ENCODE measurements at regions not wholly inside any gene's neighbourhood (a gene's known extent, or its start where the extent isn't known, plus 50 kb on each side); places are given as distances from the start of the nearest gene placed in this dataset.

DNA sequence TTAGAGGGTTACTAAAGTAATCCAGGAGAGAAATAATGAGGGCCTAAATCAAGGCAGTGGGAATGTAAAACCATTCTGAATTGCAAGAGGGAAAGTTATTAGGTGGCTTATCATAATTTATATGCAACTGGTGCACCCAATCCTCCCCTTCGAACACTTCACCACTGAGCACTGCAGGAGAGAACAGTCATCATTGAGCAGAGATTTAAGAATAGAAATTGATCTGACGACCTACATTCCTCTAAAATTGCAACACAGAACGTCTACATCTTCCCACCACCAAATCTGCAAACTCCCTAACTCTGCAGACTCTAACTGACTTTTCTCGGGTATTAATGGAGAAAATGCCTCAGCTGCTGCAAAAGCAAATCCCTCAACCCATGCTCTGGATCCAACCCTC lies 138.5 kb upstream of the CDH20 start:
- no peak for DNase-seq

DNA sequence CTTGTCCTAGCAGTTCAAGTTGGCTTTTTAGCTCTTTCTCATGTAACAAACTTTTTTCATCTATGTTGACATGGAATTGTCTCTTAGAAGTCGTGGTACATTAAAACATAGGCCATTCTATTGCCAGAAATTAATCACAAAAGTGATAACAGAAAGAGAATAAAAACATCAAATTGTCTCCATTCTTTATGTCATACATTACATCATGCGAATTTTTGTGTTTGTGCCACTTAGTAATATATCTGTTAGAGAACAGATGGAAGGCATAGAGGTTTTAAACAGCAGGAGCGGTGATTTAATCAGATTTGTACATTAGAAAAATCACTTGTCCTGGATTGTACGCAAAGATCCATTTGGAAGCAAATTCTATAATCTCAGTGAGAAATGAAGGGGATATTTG lies 136.5 kb upstream of the CDH20 start:
- no peak for DNase-seq

DNA sequence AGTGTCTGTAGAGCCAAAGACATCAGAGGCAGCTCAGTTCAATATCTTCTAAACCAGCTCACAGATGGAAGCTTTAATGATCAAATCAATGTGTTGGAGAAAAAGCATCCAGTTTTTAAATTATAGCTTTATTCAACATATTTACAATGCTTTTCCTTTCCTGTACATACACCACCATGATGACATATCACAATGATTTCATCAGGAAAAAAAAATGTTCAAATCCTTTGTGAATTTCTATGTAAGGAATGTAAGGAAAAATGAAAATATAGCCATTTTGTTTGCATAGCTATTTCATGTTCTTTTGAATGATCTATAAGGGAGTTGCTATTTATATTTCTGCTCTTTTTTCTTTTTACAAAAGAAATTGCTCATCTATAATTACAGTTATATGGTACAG lies 134.7 kb upstream of the CDH20 start:
- no peak for DNase-seq

DNA sequence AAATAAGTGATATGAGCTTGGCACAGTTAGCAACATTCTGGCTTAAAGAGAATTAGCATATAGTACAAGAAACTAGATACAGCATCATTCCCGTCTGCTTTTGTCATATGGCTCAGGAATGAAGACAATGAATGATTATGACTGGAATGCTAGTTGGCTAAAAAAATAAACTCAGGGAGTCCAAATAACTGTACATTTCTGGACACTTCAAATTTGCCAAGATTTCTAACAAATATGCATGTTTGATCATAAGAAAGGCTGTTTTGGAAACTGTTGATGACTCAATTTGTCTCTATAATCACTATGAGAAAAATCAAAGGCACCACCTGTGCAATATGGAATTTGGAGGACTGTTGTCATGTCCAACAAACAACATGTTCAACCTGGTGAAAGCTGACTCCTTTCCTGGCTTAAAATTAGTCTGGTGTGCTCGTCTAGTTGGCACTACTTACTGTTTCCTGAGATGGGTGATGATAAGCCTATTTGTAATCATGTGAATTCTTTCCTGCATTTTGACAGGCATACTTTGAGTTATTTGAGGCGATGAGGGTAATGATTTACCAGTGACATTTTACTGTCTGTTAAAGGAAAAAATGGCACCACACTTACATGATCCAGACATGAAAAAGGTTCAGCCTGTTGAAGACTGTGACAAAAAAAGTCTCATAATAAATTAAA lies 133.9 kb upstream of the CDH20 start:
- no peak for DNase-seq

DNA sequence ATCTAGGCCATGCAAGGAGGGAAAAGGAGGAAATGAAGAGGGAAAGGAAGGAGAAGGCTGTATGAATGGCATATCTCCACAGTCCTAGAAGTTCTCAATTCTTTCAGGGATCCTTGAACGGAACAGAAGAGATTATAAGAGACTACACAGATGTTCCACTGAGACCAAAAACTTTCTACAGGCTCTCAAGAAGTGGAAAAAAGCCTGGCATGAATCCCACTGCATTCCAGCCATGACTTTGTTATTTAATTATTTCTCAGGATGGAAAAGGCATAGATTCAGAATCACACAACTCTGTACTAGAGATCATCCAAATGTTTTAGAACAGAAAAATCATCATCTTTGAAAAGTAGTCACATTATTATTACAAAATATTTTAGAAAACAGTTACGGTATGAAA lies 131.7 kb upstream of the CDH20 start:
- DNase-seq: no peak

DNA sequence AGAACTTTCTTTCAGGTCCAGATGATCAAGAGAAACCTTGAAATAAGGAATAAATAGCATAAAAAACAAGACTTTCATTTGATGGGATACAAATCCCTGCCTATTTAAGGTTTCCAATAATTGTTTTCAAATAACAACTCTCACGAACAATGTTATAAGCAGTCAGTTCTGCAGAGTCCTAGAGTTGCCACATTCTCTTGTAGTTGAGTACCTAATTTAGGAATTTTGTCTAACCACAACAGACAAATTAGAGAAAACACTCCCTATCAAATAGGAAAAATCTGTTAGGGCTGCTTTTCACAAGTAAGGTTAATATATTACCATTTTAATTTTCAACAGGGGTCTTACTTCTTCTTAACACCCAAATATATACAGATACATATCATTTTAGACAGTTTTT lies 130.1 kb upstream of the CDH20 start:
- DNase-seq: no peak

DNA sequence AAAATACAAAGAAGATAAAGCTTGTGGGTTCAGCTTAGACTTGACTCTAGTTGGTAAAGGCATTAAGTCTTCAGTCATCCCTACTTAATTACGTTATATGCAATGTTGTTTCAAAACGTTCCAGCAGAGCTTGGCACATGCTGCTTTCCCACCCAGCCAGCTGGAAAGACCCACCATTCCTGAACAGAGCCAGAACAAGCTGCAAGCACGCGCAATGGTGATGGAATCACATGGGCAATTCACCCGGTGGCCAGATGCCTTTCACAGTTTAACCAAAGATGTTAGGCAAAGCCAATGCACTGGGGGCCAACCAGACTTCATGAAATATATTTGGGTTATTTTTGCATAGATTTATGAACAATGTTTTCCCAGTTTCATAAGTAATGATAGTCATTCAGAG lies 123.4 kb upstream of the CDH20 start:
- DNase-seq: no peak

DNA sequence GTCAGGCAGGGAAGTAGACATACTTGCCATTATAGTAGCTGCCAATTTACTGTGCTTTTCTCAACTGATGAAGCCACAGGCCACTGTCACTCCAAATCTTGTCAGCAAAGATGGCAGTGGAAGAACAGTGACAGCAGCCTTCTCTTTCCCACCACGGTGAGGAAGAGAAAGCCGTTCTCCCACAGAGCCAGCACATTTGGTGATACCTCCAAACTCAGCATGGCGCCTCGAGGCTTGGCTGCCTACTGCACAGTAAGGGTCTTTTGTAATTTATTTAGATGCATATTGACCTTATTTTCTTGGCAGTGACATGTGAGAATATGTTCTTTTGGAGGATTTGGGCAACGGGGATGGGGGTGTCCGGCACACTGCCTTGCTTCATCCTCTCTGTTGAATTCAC lies 117.2 kb upstream of the CDH20 start:
- DNase-seq: no peak

DNA sequence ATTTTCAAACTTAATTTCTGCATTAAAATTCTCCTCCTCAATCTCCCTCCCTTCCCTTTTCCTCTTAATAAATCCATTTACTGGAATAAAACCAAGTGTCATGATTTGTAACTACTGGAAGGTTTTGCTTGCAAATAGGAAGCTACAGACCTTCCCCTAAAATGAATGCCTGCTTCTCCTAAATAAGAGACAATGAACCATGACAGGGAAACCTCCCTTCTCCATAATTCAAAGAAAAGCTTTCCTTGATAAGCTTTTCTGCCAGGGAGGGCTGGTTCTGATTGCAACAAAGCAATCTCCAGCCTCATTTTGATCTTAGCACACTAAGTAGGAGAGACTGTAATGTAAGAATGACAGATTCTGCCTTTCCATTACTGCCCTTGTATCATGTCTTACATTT lies 111.0 kb upstream of the CDH20 start:
- DNase-seq: no peak

DNA sequence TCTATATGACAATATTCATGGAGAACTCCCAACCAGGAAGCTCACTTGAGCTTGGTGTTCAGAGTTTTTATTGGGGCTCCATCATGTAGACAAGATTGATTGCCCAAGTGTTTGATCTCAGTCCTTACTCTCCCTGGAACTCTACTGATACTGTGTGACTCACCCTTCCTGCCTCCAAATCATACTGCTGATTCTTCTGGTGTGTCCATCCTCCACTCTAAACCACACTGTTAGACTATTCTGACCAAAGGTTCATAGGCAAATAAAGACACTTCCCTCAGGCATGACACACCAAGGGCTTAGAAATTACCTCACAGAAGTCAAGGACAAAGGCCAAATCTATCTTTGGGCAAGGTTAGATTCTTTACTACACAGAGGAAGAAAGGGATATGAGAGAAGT lies 107.9 kb upstream of the CDH20 start:
- no peak for DNase-seq

DNA sequence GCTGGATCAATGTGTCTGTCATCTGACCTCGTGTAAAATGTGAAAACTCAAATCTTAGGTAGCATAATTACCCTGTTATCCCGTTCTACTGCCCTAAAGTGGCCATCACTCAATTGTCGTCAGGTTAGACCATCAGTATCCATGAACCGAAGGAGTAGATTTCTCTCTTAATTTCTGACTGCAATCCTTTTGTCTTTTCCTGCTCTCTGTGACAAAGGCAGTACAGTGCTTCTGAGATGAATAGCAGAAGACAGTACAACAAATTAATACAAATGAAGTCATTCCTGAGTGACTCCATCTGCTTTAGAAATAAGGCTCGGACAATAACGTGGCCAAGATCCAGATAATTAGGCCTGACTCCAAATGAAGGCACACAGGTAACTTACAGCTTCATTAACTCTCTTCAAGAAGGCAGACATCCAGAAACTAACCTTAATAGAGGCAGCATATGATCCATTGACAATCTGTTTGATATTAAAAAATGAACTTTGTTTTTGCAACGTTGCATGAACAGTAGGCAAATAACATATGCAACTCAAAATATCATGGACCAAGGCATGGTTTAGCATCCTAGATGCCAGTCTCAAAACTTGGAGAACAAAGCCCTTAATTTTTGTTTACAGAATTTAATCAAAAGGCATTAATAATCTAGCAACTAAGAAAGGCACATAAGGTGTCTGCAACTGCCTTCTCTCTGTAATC lies 96.7 kb upstream of the CDH20 start:
- no peak for DNase-seq

DNA sequence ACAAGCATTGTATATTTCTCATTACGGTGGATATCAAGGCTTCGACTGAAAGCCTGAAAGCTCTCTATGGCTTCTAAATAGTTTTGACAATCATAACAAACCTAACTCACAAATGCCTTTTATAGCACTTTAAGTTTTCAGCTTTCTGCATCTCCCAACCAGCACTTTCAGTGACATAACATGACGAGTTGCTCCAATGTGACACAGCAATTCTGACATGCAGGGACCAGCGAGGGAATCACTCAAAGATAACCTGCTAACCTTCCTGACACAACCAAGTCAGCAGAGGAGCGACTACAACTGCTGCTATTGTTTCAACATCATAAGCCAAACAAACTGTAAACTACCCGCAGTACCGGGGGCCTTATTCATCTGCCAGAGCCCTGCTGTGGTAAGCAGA lies 95.7 kb upstream of the CDH20 start:
- DNase-seq: no peak

DNA sequence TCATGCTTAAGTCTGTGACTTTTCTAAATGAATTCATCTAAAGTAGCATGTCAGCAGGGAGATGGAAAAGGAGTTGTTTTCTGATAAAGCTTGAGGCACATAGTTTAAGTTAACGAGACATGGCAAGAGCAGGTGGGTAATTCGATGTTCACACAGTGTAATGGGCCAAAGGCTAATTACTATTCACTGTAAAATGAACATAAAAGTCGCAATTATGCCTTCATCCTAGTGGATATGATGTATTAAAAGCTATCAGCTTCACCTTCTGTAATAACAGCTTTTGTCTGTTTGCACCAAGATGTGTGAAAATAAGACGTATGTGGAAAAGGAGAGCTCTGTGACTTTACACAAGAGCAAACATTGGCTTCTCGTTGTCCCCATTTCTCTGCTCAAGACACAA lies 94.2 kb upstream of the CDH20 start:
- no peak for DNase-seq

DNA sequence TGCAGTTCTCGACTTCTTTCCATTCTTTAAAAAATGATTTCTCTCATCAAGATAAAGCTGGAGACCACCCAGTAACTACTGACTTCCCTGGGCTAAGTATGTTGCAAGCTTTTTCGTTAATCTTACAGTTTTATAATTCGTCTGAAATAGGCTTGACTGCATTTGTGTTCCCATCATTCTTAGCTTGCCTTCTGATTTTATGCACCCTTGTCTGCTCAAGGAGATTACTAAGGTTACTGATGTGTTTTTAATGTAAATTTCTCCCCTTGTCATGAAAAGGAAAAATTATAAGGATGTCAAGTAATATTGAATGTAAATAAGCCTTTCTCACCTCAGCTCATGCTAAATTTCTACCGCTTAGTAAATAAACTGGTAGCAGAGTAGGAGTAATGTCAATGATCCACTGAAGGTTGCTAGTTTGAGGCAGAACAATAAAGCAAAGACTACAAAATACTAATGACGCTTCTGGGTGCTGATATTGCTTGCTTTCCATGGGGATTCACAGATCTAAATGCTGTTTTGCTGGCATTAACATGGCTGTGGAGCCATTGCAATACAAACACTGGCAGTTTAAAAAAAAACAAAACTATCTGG lies 91.9 kb upstream of the CDH20 start:
- DNase-seq: no peak

DNA sequence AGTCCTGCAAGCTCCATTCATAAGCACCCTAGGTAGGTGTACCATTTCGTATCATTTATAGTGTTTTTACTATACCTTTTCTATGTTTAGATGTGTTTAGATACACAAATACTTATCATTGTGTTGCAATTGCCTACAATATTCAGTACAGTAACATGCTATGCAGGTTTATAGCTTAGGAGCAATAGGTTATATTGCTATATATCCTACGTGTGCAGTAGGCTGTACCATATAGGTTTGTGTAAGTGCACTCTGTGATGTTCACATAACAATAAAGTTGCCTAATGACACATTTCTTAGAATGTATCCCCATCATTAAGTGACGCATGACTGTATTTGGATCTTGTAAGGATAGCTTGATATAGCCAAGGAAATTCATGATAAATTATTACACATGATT lies 88.6 kb upstream of the CDH20 start:
- no peak for DNase-seq

DNA sequence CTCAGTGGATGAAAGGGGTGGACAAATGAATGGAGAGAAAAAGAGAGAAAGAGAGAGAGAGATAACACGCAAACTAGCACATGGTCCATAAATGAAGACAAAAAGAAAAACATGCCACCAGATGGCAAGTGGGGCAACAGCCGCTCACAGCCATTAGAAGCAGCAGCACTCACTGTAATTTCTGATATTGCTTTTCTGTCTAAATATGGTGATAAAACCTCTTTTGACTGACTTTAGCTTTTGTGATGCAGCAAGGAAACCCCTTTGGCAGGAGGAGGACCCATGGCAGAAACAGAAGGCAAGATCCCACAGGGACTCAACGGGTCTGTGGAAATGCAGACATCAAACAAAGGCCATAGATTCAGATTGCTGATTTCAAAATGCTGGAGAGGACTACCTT lies 88.0 kb upstream of the CDH20 start:
- DNase-seq: no peak

DNA sequence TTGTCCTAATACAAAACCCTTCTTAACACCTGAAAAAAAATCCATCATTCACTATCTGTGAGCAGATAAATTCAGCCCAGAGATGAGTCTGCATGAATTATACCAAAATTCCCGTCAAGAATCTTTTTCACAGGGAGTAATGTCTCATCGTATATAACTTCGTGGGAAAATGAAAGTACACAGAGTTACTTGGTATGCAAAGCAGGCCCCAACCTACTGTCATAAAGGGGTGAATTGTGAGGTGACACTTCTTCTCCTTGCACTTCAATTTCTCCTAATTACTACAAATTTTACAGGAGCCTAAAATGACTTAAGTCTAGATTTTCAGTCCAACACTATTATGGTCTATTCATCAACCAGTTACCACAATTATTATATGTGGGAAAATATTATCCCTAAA lies 84.6 kb upstream of the CDH20 start:
- DNase-seq: no peak

DNA sequence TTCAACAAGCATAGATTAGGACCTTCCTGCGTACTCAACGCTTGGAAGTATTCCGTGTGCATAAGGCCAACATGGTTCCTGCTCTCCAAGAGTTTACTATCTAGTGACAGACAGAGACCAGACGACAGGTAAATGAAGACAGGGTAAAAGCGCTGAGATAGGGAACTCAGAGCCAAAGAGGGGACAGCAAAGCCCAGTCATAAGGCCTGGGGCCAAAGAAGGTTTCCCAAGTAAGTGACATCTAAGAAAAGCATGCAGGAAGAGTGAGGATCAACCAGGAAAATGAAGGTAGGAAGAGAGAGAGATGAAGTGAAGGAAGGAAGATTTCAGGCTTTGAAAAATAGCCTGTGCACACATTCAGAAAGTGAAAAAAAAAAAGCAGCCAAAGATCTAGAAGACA lies 76.9 kb upstream of the CDH20 start:
- no peak for DNase-seq

DNA sequence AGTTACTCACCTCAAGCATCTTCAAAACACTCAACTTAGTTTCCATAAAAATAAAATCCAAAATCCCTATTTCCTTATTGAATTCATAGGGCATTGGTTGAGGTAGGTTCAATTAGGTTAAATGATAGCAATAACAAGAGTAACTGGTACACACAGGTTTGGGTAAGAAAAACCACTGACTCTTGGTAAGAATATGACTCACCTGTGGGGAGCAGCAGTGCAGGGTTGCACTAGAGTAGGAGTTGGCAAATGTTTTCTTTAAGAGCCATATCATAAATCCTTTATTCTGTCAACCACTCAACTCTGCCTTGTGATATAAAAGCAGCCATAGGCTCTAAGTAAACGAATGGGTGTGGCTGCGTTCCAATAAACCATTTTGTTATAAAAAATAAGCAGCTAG lies 71.4 kb upstream of the CDH20 start:
- no peak for DNase-seq

DNA sequence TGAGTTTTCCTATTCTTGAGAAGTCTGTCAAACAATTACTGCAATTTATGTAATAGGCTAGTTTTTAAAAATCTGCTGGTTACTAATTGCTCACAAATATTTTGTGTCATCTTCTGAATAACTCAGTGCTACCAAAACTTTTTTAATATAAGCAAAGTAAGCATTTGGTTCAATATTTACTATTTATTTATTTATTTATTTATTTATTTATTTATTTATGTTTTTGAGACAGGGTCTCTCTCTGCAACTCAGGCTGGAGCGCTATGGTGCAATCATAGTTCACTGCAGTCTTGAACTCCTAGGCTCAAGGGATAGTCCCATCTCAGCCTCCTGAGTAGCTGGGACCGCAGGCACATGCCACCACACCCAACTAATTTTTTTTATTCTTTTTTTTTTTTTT lies 60.4 kb upstream of the CDH20 start:
- no peak for DNase-seq

DNA sequence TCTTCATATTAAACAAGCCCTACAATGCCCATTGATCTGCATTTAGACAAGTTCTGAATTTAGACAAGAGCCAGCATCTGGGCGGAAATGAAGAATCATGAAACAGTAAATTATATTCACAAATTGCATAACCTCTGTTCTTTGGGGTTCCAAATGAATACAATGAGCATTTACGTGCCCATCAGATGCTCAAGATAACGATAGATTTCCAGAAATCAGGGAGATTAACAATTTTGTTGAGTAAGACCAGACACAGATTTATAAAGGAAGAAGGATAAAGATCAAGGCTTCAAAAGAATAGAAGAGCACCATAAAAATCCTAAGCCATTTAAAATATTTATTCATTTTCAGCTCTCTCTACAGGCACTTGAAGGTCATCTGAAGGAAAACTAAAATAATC lies 59.7 kb upstream of the CDH20 start:
- no peak for DNase-seq

DNA sequence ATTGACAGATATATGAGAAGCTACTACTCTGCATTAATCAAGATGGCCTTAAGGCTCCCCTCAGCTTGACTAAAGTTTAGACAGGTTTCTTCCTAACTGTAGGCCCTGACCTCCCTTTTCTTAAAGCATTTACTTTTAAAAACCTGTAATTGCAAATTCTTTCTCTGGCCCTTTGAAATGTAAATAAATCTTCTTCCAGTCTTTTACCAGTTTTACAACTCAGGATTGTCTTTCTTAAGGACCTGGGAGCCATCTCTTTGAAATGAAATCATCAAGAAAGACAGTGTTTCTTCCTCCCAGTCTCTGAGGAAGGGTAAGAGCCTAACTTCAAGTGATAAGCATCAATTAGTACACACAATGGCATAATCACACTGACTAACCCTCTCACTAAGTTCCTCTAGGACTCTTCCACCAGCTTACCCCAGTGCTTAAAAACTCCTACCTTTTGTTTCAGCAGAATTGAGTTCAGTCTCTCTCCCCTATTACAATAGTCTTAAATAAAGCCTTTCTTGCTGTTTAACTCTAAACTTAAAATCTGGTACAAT lies 58.7 kb upstream of the CDH20 start:
- no peak for DNase-seq

DNA sequence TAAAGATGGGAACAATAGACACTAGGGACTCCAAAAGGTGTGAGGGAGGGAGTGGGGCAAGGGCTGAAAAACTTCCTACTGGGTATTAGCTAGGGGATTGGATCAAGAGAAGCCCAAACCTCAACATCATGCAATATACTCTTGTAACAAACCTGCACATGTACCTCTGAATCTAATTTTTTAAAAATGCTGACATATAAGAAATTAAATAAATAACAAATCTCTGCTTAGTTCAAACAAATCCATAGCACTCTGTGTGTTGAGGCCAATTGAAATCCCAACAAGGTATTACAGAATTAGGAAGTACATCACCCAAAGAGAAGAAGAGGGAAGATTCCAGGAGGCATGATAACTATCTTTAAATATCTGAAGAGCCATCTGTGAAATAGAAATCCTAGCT lies 55.4 kb upstream of the CDH20 start:
- DNase-seq: no peak

DNA sequence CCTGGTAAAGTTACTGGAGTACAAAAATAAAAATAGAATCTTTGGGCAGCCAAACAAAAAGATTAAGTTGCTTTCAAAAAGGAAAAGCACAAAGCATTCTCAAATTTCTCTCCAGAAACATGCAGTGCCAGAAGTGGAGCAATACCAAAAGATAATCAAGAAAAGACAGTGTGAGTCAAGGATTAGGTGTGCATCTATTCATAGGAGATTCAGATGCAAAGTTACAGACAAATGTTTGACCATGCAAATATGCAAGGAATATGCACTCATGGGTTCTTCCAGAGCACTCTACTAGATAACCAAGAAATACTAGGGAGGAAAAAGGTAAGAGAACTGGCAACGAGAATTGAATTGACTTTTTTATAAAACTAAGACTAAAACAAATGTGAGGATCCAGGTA lies 51.8 kb upstream of the CDH20 start:
- no peak for DNase-seq

DNA sequence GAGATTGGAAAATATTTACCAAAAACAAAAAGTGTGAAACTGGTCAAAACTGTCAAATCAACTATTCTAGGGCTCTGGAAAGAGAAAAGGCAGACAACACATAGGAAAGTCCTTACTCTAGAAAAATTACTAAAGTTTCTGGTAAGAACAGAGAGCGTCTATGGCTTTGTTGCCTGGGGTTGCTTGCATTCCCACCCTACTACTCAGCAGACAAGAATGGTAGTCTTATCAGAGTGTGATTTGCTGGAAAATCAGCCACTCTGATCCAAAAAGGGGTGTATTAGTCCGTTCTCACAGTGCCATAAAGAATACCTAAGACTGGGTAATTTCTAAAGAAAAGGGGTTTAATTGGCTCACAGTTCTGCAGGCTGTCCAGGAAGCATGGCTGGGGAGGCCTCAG lies 50.3 kb upstream of the CDH20 start:
- DNase-seq: no peak
